Neuron (in vitro differentiated cells): ENCODE measurements at regions not wholly inside any gene's neighbourhood (a gene's known extent, or its start where the extent isn't known, plus 50 kb on each side); places are given as distances from the start of the nearest gene placed in this dataset.

Experiments
- H2AFZ ChIP-seq: one replicate; pipeline ENCODE4 v1.6.1; 2013; ENCODE audit warnings: low read depth, mild to moderate bottlenecking, inconsistent platforms, low read length, moderate library complexity
- H3K27me3 ChIP-seq: one replicate; pipeline ENCODE4 v1.6.1; 2013; ENCODE audit warnings: low read length; ENCODE audit not compliant: insufficient read depth
- H3K36me3 ChIP-seq: one replicate; pipeline ENCODE4 v1.6.1; 2013; ENCODE audit warnings: low read length; ENCODE audit not compliant: insufficient read depth
- H3K4me1 ChIP-seq: one replicate; pipeline ENCODE4 v1.6.1; 2013; ENCODE audit warnings: low read length; ENCODE audit not compliant: insufficient read depth
- H3K4me3 ChIP-seq: 2 replicates; pipeline ENCODE4 v1.5.1; 2013; ENCODE audit warnings: mild to moderate bottlenecking, low read length, moderate library complexity
- H3K9me3 ChIP-seq: one replicate; pipeline ENCODE4 v1.6.1; 2013; ENCODE audit warnings: low read length

DNA sequence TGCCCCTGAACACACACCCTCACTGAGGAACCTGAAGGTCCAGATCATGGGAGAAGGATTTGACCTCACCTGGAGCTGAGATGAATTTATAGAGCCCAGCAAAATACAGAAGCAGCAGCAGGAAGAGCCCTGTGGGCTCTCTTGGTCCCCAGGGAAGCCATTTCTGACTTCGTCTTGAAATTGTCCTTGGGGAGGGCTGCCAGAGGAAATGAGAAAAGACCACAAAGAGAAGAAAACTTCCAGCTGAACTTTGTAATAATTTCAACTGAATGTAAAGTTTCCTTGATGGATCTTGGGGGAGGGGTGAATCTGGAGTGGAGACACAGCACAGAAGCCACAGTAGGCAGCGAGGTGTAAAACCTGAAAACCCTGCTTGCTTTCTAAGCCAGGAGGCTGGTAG, 500.9 kb upstream of the NXPH2 start:
- Histone ChIP-seq H3K4me3 (no peak overlapping the region), H3K27me3 (no peaks in the 10 kb centered on the region), H3K36me3 (no peaks in the 10 kb centered on the region), H3K9me3 (no peaks in the 10 kb centered on the region), H3K4me1 (no peaks in the 10 kb centered on the region), H2AFZ (no peak overlapping the region)

DNA sequence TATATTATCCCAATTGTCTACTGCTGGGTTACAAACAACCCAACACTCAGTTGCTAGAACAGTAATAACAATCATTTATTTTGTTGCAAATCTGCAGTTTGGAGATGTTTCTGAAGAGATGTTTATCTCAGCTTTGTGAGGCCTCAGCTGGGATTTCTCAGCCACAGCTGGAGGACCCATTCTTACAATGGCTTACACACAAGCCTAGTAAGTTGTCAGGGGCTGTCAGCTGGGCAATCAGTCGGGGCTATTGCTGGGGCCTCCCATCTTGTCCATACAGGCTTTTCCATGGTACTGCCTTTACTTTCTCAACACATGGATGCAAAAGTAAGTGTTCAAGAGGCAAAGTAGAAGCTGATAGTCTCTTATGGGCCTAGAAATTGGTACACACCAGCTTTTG, 491.7 kb upstream of the NXPH2 start:
- Histone ChIP-seq H3K9me3 (no peaks in the 10 kb centered on the region), H3K4me3 (no peak overlapping the region)

DNA sequence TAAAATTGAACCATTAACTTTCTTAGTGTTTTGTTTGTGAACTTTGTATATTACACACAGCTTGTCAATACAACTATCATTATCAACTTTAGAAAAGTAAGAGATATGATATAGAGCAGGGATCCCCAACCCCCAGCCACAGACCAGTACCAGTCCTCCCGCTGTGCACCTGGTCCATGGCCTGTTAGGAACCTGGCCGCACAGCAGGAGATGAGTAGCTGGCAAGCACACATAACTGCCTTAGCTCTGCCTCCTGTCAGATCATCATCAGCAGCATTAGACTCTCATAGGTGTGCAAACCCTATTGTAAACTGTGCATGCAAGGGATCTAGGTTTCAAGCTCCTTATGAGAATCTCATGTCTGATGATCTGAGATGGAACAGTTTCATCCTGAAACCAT, 491.0 kb upstream of the NXPH2 start:
- Histone ChIP-seq H3K36me3 (no peaks in the 10 kb centered on the region), H3K27me3 (no peaks in the 10 kb centered on the region), H2AFZ (no peak overlapping the region), H3K4me1 (no peaks in the 10 kb centered on the region), H3K4me3 (no peak overlapping the region), H3K9me3 (no peaks in the 10 kb centered on the region)

More for the DNA sequence above, 491.7 kb upstream of the NXPH2 start:
- Histone ChIP-seq H3K4me1 (no peaks in the 10 kb centered on the region), H2AFZ (no peak overlapping the region), H3K27me3 (no peaks in the 10 kb centered on the region), H3K36me3 (no peaks in the 10 kb centered on the region)

DNA sequence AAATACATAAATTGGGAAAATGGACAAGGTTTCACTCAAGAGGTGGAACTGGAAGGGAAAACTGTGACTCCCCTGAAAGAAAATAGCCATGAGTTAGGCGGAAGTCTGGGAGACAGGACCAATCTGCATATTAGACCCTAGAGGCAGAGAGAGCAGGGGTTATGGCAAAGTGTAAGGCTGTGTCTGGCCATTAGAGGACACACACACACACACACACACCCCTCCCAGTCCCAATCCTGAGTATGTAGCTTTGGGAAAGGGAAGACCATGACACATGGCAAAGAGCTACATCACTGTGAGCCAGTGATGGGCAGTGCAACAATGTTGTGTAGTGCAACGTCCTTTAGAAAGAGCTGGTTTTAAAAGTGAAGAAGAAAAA, 479.9 kb upstream of the NXPH2 start:
- no peaks in the 10 kb centered on the region for H3K36me3 ChIP-seq
- no peaks in the 10 kb centered on the region for H3K27me3 ChIP-seq
- H2AFZ ChIP-seq: no peak overlapping the region
- no peaks in the 10 kb centered on the region for H3K9me3 ChIP-seq
- H3K4me3 ChIP-seq: no peak overlapping the region
- no peaks in the 10 kb centered on the region for H3K4me1 ChIP-seq

DNA sequence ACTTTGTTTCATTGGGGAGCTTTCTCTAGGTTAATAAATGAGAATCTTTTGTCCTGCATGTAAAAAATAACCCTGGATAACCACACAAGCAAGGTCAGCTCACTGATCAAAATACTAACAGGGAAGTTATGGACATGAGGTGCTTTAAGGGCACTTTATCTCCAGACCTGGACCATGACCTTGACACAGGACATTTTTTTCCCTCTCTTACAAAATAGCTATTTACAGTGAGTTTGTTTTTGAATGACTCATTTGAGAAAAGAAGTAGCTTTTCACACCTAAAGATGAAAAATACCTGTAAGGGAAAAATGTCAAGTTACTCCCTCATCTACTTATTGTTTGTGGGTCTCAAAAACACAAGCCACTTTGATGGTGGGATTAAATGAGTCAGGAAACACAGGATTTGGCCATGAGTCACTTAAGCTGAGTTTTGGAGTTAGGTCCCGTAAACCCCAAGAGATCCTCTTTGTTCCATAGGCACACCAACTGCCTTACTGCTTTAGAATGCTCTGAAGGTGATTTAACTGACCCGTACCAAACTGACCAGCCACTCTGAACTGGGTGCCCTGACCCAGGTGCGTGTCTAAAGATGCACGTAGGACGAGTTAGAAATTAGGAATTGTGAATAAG, 479.3 kb upstream of the NXPH2 start:
- Histone ChIP-seq H3K36me3 (no peaks in the 10 kb centered on the region), H3K27me3 (no peaks in the 10 kb centered on the region), H3K4me1 (no peaks in the 10 kb centered on the region), H3K9me3 (no peaks in the 10 kb centered on the region), H3K4me3 (no peak overlapping the region), H2AFZ (no peak overlapping the region)

DNA sequence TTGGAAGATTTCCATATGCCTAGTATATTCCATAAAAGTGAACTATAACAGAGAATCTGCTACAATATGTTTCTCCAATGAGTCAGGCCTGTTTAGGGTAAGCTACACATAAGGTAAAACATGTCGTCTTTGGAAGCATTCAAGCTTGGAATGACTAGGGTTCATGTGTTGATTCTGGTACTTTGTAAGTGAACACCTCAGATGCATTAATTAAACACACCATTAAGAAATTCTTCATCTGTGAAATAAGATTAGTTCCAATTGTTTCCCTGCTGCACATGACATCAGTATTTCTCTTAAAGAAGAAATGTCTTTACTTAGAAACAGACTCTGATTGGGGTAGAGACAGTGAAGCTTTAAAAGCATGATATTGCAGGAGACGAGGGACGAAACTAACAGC, 461.1 kb upstream of the NXPH2 start:
- Histone ChIP-seq H3K4me1 (no peaks in the 10 kb centered on the region), H3K9me3 (no peaks in the 10 kb centered on the region), H2AFZ (no peak overlapping the region), H3K4me3 (no peak overlapping the region), H3K36me3 (no peaks in the 10 kb centered on the region), H3K27me3 (no peaks in the 10 kb centered on the region)

DNA sequence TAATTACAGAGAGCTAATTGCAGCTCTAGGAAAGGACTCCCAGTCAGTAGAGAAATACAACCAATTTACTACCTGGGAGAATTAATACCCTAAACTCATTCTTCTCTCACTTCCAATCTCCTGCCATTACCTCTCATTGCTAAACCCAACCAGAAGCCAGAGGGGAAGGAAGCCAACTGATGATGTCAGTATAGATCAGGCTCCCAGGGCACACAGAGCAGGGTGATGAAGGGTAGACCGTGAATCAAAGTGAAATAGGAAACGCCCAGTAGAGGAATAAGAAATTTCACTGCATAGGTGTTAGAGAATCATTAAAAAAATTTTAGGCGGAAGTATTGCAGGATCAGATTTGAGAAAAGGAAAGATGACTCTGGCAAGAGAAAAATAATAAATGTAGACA, 456.8 kb upstream of the NXPH2 start:
- H3K36me3 ChIP-seq: no peaks in the 10 kb centered on the region
- no peaks in the 10 kb centered on the region for H3K4me1 ChIP-seq
- H3K9me3 ChIP-seq: no peaks in the 10 kb centered on the region
- no peak overlapping the region for H2AFZ ChIP-seq
- H3K27me3 ChIP-seq: no peaks in the 10 kb centered on the region
- H3K4me3 ChIP-seq: no peak overlapping the region

DNA sequence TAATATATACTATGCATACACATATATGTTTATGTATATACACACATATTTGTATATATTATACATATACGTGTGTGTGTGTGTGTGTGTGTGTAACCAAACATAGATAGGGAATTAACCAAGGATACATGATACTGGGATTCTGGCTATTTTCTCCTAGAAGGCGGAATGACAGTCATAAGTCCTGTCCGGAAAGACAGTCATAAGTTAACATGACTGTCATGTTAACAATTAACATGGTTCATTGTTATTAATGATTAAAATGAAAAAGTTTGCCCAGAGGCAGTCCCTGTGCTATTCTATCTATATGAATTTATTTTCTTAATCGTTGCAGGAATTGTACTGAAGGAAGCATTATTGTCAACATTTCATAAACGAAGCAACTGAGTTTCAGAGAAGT, 450.7 kb upstream of the NXPH2 start:
- Histone ChIP-seq H2AFZ (no peak overlapping the region), H3K36me3 (no peaks in the 10 kb centered on the region), H3K27me3 (no peaks in the 10 kb centered on the region)

DNA sequence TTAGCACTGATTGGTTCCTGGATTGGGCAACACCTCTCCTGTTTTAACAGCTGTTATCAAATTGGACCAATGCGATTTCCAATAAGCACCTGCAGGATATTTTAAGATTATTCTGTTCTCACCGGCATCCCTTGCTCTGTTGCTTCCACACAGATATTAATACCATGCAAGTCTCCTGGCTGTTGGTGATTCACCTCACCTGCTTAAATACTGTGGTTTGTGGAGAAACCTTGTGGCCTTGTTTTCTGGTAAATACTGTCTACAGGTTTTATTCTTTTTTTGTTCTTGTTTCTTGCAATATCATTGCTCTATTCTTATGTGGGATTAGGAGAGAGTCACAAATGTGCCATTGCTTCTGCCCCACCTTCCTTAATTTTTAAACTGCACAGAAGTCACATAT, 448.1 kb upstream of the NXPH2 start:
- Histone ChIP-seq H3K4me3 (no peak overlapping the region), H3K4me1 (no peaks in the 10 kb centered on the region), H3K9me3 (no peaks in the 10 kb centered on the region), H3K36me3 (no peaks in the 10 kb centered on the region), H2AFZ (no peak overlapping the region), H3K27me3 (no peaks in the 10 kb centered on the region)

More for the DNA sequence above, 450.7 kb upstream of the NXPH2 start:
- H3K9me3 ChIP-seq: no peaks in the 10 kb centered on the region
- no peaks in the 10 kb centered on the region for H3K4me1 ChIP-seq
- H3K4me3 ChIP-seq: no peak overlapping the region

DNA sequence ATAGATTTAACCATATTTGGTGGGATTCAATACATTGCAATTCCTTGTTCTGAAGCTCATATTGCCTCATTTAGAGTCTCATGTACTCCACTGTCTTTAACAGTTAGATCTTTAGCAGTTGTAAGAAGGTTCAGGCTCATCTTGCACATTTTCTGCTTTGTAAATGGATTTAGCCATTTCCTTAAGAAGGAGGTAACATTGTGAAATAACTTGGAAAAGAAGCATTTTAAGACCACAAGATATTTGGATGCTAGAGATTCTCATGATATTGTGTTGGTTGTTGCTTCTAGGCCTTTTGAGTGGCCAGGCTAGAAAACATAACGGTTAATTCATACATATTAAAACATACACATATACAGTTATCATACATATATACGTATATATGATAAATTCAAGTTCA, 445.8 kb upstream of the NXPH2 start:
- no peaks in the 10 kb centered on the region for H3K27me3 ChIP-seq
- H3K4me1 ChIP-seq: no peaks in the 10 kb centered on the region
- no peak overlapping the region for H2AFZ ChIP-seq
- H3K4me3 ChIP-seq: no peak overlapping the region
- H3K36me3 ChIP-seq: no peaks in the 10 kb centered on the region
- H3K9me3 ChIP-seq: no peaks in the 10 kb centered on the region

DNA sequence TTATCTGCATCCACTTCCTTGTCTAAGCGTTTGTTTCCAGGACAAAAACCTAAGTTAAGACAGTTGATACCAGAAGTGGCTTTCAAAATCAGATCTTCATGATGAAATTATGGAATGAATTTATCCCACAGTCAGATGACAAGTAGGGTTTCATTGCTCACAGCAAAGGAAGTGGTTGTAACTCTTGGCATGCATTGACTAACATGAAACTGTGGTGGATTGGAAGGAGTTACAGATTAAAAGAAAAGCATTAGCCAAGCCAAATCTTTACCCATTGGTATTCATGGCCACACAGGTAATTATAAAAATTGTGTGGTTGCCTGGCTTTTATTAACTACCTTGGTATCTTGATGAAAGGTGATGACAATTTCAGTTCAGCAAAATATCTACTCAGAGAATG, 438.0 kb upstream of the NXPH2 start:
- no peaks in the 10 kb centered on the region for H3K36me3 ChIP-seq
- no peaks in the 10 kb centered on the region for H3K9me3 ChIP-seq
- H3K27me3 ChIP-seq: no peaks in the 10 kb centered on the region
- H3K4me1 ChIP-seq: no peaks in the 10 kb centered on the region
- no peak overlapping the region for H2AFZ ChIP-seq
- no peak overlapping the region for H3K4me3 ChIP-seq

DNA sequence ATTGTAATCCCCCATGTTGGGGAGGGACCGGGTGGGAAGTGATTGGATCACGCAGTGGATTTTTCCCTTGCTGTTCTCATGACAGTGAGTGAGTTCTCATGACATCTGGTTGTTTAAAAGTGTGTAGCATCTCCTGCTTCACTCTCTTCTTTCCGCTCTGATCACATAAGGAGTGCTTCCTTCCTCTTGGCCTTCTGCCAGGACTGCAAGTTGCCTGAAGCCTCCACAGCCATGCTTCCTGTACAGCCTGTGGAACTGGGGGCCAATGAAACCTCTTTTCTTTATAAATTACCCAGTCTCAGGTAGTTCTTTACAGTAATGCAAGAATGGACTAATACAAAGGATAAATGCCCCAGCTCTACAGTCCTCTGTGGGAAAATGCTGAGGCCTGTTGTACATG, 437.5 kb upstream of the NXPH2 start:
- Histone ChIP-seq H2AFZ (no peak overlapping the region), H3K9me3 (no peaks in the 10 kb centered on the region), H3K4me3 (no peak overlapping the region), H3K4me1 (no peaks in the 10 kb centered on the region), H3K36me3 (no peaks in the 10 kb centered on the region), H3K27me3 (no peaks in the 10 kb centered on the region)

DNA sequence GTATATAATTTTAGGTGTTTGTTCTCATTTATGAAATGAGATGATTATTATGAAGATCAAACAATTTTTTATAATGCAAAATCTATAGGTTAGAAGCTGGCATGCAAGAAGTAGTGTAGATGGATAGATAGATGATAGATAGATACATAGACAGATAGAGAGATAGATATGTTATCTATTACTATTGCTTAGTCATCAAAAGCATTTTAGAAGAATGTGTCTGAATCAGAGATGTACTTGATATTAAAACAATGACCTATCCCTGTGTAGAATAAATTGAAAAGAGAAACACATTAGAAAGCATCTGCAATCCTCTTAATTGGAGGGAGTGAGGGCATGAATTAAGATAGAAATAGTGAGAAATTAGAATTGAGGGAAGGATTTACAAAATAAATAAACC, 436.2 kb upstream of the NXPH2 start:
- Histone ChIP-seq H2AFZ (no peak overlapping the region), H3K36me3 (no peaks in the 10 kb centered on the region), H3K4me3 (no peak overlapping the region), H3K9me3 (no peaks in the 10 kb centered on the region), H3K27me3 (no peaks in the 10 kb centered on the region), H3K4me1 (no peaks in the 10 kb centered on the region)

DNA sequence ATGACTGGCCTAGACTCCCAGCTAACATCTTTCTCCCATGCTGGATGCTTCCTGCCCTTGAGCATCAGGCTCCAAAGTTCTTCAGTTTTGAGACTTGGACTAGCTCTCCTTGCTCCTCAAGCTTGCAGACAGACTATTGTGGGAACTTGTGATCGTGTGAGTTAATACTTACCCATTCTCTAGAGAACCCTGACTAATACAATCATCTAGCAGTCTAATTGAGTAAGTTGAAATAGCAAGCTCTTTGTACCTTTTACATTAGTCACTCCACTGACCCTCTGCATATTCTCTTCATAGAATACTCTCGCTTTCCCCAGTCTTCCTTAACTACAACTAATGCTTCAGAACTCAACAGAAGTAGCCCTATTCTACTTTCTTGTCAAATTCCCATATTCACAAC, 434.6 kb upstream of the NXPH2 start:
- Histone ChIP-seq H3K4me3 (no peak overlapping the region), H3K9me3 (no peaks in the 10 kb centered on the region)

More for the DNA sequence above, 434.6 kb upstream of the NXPH2 start:
- Histone ChIP-seq H3K27me3 (no peaks in the 10 kb centered on the region), H2AFZ (no peak overlapping the region), H3K4me1 (no peaks in the 10 kb centered on the region), H3K36me3 (no peaks in the 10 kb centered on the region)
